Endothelial cell of umbilical vein (primary cell): ENCODE measurements at regions not wholly inside any gene's neighbourhood (a gene's known extent, or its start where the extent isn't known, plus 50 kb on each side); places are given as distances from the start of the nearest gene placed in this dataset.

Source experiments
- BruUV-seq: library from RNA; stranded (reverse); fragments of 400-500 nt; replicated peaks from 2 replicates; lab custom pipeline; 2021; lab: Mats Ljungman, UMichigan
- CTCF ChIA-PET: fragments of 300-600, 350-600 bp; sonication (Branson Sonifier 250); formaldehyde crosslinking; loops from one replicate; lab custom pipeline; 2021; ENCODE audit warnings: antibody characterized with exemption, inconsistent platforms; lab: Charles Lee
- POLR2A ChIA-PET: fragments of 300-600, 350-600 bp; sonication (Branson Sonifier 250); formaldehyde crosslinking; loops from one replicate; lab custom pipeline; 2021; ENCODE audit warnings: antibody characterized with exemption, inconsistent platforms; lab: Charles Lee
- DNase-seq: peaks from one replicate; pipeline ENCODE4 v3.0.0-alpha.2; 2011; ENCODE audit warnings: low read depth, low spot score
- FAIRE-seq: peaks from 2 replicates; lab custom pipeline; 2011; peaks lifted over from hg19 to GRCh38; lab: Jason Lieb, UNC
- H2AFZ ChIP-seq: 2 replicates; pipeline ENCODE4 v1.6.0; 2012; ENCODE audit warnings: low read depth, low read length, control low read depth, inconsistent platforms
- H3K27ac ChIP-seq: 2 replicates; pipeline ENCODE4 v1.5.1; 2011; ENCODE audit warnings: low read depth, mild to moderate bottlenecking, control low read depth, low read length, moderate library complexity; ENCODE audit not compliant: insufficient read depth
- H3K27me3 ChIP-seq, 2 experiments: 2 replicates each; pipeline versions ENCODE4 v1.6.0 to v1.6.1; 2011; ENCODE audit warnings: low read length in 2 of 2, mixed read lengths in 1 of 2; ENCODE audit not compliant: control insufficient read depth in 2 of 2, insufficient read depth in 2 of 2
- H3K36me3 ChIP-seq, 2 experiments: 2 replicates in 1 of 2; 3 replicates in 1 of 2; pipeline ENCODE4 v1.5.1; 2011; ENCODE audit warnings: low read length in 2 of 2, mild to moderate bottlenecking in 1 of 2, moderate library complexity in 1 of 2; ENCODE audit not compliant: control insufficient read depth in 2 of 2, insufficient read depth in 2 of 2; ENCODE audit errors: extremely low read depth in 1 of 2
- H3K4me1 ChIP-seq: 3 replicates; pipeline ENCODE4 v1.5.1; 2011; ENCODE audit warnings: mild to moderate bottlenecking, low read length; ENCODE audit not compliant: control insufficient read depth, insufficient read depth; ENCODE audit errors: extremely low read depth
- H3K4me2 ChIP-seq: 2 replicates; pipeline ENCODE4 v1.6.1; 2011; ENCODE audit warnings: low read length, control low read depth, mixed read lengths; ENCODE audit not compliant: insufficient read depth
- H3K4me3 ChIP-seq, 3 experiments: fragments of 200-600 bp in 1 of 3; sonication (generic), shearing (Covaris generic) in 1 of 3; replicated peaks in 1 of 3; 2 replicates each; pipeline ENCODE4 v1.5.1; 2011 to 2016; ENCODE audit warnings: control low read depth in 3 of 3, low read length in 3 of 3, mild to moderate bottlenecking in 2 of 3, inconsistent platforms in 1 of 3, low read depth in 1 of 3, moderate library complexity in 1 of 3; ENCODE audit not compliant: insufficient read depth in 1 of 3
- H3K79me2 ChIP-seq: 2 replicates; pipeline ENCODE4 v1.6.0; 2012; ENCODE audit warnings: low read length, inconsistent platforms; ENCODE audit not compliant: control insufficient read depth, insufficient read depth
- H3K9ac ChIP-seq: replicated peaks from 2 replicates; pipeline ENCODE3; 2011; ENCODE audit warnings: low read length, control low read depth; ENCODE audit not compliant: insufficient read depth; ENCODE audit errors: extremely low read depth
- H3K9me1 ChIP-seq: replicated peaks from 3 replicates; pipeline ENCODE4 v1.6.0; 2011; ENCODE audit warnings: mild to moderate bottlenecking, low read length; ENCODE audit not compliant: control insufficient read depth, insufficient read depth; ENCODE audit errors: extremely low read depth
- H3K9me3 ChIP-seq: replicated peaks from 2 replicates; pipeline ENCODE4 v1.5.1; 2012; ENCODE audit warnings: low read length, inconsistent platforms; ENCODE audit not compliant: control insufficient read depth, insufficient read depth
- H4K20me1 ChIP-seq: replicated peaks from 2 replicates; pipeline ENCODE3; 2011; ENCODE audit warnings: mild to moderate bottlenecking, low read length; ENCODE audit not compliant: control insufficient read depth, insufficient read depth; ENCODE audit errors: extremely low read depth
- CTCF ChIP-seq, 2 donors: IDR thresholded peaks; 1 replicate in 1 of 2; 2 replicates in 1 of 2; pipeline ENCODE4 v1.5.1; 2011; ENCODE audit warnings: low read length in 2 of 2, mild to moderate bottlenecking in 2 of 2, moderate library complexity in 2 of 2, control low read depth in 1 of 2, inconsistent platforms in 1 of 2, low read depth in 1 of 2; ENCODE audit not compliant: insufficient read depth in 1 of 2; ENCODE audit errors: extremely low read depth in 1 of 2
- EZH2 ChIP-seq: IDR thresholded peaks from 2 replicates; pipeline ENCODE4 v1.6.1; 2012; ENCODE audit warnings: borderline replicate concordance, low read depth, mild to moderate bottlenecking, moderate library complexity, low read length, inconsistent platforms; ENCODE audit not compliant: severe bottlenecking
- FOS ChIP-seq: IDR thresholded peaks from 2 replicates; pipeline ENCODE4 v1.6.1; 2011; ENCODE audit warnings: mild to moderate bottlenecking, low read length, moderate library complexity, borderline replicate concordance; ENCODE audit not compliant: insufficient read depth
- GATA2 ChIP-seq: IDR thresholded peaks from 2 replicates; pipeline ENCODE4 v1.7.0; 2011; ENCODE audit warnings: low read depth, mild to moderate bottlenecking, moderate library complexity, mixed read lengths, low read length; ENCODE audit not compliant: insufficient read length, insufficient read depth
- JUN ChIP-seq: IDR thresholded peaks from 2 replicates; pipeline ENCODE4 v1.6.1; 2011; ENCODE audit warnings: borderline replicate concordance, low read depth; ENCODE audit not compliant: insufficient read length, insufficient read depth
- MAX ChIP-seq: IDR thresholded peaks from 2 replicates; pipeline ENCODE4 v1.6.1; 2011; ENCODE audit not compliant: insufficient read depth, insufficient read length
- MYC ChIP-seq: IDR thresholded peaks from one replicate; pipeline ENCODE4 v1.6.1; 2011; ENCODE audit warnings: mild to moderate bottlenecking, low read depth, low read length
- POLR2A ChIP-seq: IDR thresholded peaks from 2 replicates; pipeline ENCODE4 v1.6.1; 2012; ENCODE audit warnings: low read depth, mild to moderate bottlenecking, control low read depth, low read length
- POLR2AphosphoS5 ChIP-seq: IDR thresholded peaks from 2 replicates; pipeline ENCODE4 v1.6.1; 2012; ENCODE audit warnings: low read depth, mild to moderate bottlenecking, control low read depth, low read length, moderate library complexity; ENCODE audit not compliant: insufficient read depth
- dilution Hi-C: fragments of 300-500 bp; cut with MboI; formaldehyde crosslinking; loops from one replicate; pipeline ENCODE4 v1.15.0; 2019; ENCODE audit warnings: low sequenced_read_pairs; ENCODE audit not compliant: extremely low pct_ligation_motif_present
- intact Hi-C: fragments of 100-400 bp; cut with micrococcal nuclease; formaldehyde crosslinking; loops from one replicate; pipeline ENCODE4 v1.10.0; 2022

GRCh38 chr3:76864355-76864754 is 175.5 kb upstream of the ROBO2 start:
- no peak overlapping the region for H3K4me2 ChIP-seq
- no peak for FAIRE-seq
- intact Hi-C loops, result no loop called here
- BruUV-seq, result no TSS peak
- H2AFZ ChIP-seq, result no peak overlapping the region
- DNase-seq, result no peak
- H3K9me1 ChIP-seq, result no peaks in the 10 kb centered on the region
- no peaks in the 10 kb centered on the region for H3K27me3 ChIP-seq
- H3K9me3 ChIP-seq, result peaks cover 4% of the 10 kb centered on the region
- CTCF ChIA-PET, result no interaction called here
- POLR2A ChIA-PET, result no interaction called here
- H3K9ac ChIP-seq, result no peak overlapping the region
- H4K20me1 ChIP-seq, result no peaks in the 10 kb centered on the region
- dilution Hi-C loops, result no loop called here
- H3K4me3 ChIP-seq, result no peak overlapping the region
- no peaks in the 10 kb centered on the region for H3K36me3 ChIP-seq
- no peak for TF ChIP-seq CTCF (IDR thresholded peaks at IDR 0.05; ENCODE audit: extremely low read depth in 1 of 2, insufficient read depth in 1 of 2, low read depth in 1 of 2, low read length in 2 of 2)
- no peak for TF ChIP-seq JUN
- no peak for TF ChIP-seq POLR2AphosphoS5
- no peak for TF ChIP-seq MAX
- no peak for TF ChIP-seq POLR2A
- TF ChIP-seq FOS, result no peak
- TF ChIP-seq EZH2, result no peak
- no peak for TF ChIP-seq MYC
- no peak for TF ChIP-seq GATA2
- no peaks in the 10 kb centered on the region for H3K4me1 ChIP-seq
- H3K79me2 ChIP-seq, result no peaks in the 10 kb centered on the region
- no peak overlapping the region for H3K27ac ChIP-seq
